ENCODE measurements at regions not wholly inside any gene's neighbourhood (a gene's known extent, or its start where the extent isn't known, plus 50 kb on each side); places are given as distances from the start of the nearest gene placed in this dataset.
"Not testable (repeated sequence)": the region's sequence is repeated elsewhere in the genome, so short reads cannot be mapped to it uniquely, and the experiment has no call there.

DNA sequence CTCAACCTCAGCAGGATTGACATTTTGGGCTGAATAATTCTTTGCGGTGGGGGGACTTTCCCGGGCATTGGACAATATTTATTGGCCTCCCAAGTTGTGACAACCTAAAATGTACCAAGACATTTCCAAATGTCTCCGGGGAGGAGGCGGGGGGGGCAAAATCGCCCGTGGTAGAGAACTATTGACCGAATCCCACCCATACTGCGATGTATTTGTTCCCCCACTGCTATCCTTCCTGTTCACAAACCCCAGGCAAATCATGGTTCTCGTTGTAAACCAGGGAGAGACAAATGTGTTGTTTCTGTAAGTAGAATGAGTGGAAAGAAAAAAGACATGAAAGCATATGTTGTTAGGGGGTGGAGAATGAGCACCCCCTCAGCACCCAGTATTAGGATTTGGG lies 141.9 kb downstream of the PSAT1 start:
- ChIA-PET POLR2A (no interaction called here), CTCF (interaction anchor here (0.8 to 2.8 kb wide), 6 partner anchors 8 to 39 kb away, joined by 3 to 16 read pairs (median 4); no protein-coding TSS in a partner anchor)
- H3K9me3 Mint-ChIP-seq, result no peaks in the 10 kb centered on the region
- Histone ChIP-seq H3K9me3 (ENCODE audit: low read length) (no peaks in the 10 kb centered on the region), H3K36me3 (ENCODE audit: insufficient read depth, low read length) (no peaks in the 10 kb centered on the region), H3K4me1 (ENCODE audit: insufficient read depth, low read length) (no peaks in the 10 kb centered on the region), H3K27ac (ENCODE audit: low read depth, low read length) (no peak overlapping the region), H3K4me3 (ENCODE audit: low read length) (no peak overlapping the region), H3K27me3 (ENCODE audit: insufficient read depth, low read length, poor library complexity, severe bottlenecking) (no peaks in the 10 kb centered on the region)
- no peaks in the 10 kb centered on the region for H3K36me3 Mint-ChIP-seq
- H3K4me3 Mint-ChIP-seq, result no peak overlapping the region
- DNase-seq, result no peak
- no peak overlapping the region for H3K27ac Mint-ChIP-seq
- peaks cover 13 to 31% of the 10 kb centered on the region in 2 donors for H3K27me3 Mint-ChIP-seq
- peaks cover 4 to 8% (median 5%) of the 10 kb centered on the region in 3 donors for H3K4me1 Mint-ChIP-seq

GRCh38 chr9:78439190-78439865 lies 142.4 kb downstream of the PSAT1 start:
- Mint-ChIP-seq H3K27me3 (peaks cover 13 to 31% of the 10 kb centered on the region in 2 donors), H3K36me3 (no peaks in the 10 kb centered on the region), H3K4me1 (peaks cover 4 to 8% (median 5%) of the 10 kb centered on the region in 3 donors), H3K4me3 (no peak overlapping the region), H3K9me3 (no peaks in the 10 kb centered on the region), H3K27ac (no peak overlapping the region)
- Histone ChIP-seq H3K4me1 (ENCODE audit: insufficient read depth, low read length) (no peaks in the 10 kb centered on the region), H3K4me3 (ENCODE audit: low read length) (no peak overlapping the region), H3K9me3 (ENCODE audit: low read length) (no peaks in the 10 kb centered on the region), H3K27ac (ENCODE audit: low read depth, low read length) (no peak overlapping the region), H3K27me3 (ENCODE audit: insufficient read depth, low read length, poor library complexity, severe bottlenecking) (no peaks in the 10 kb centered on the region), H3K36me3 (ENCODE audit: insufficient read depth, low read length) (no peaks in the 10 kb centered on the region)
- POLR2A ChIA-PET, result no interaction called here
- CTCF ChIA-PET, result interaction anchor here (0.7 to 2.8 kb wide), 7 partner anchors 9 to 39 kb away, joined by 3 to 16 read pairs (median 4); no protein-coding TSS in a partner anchor
- DNase-seq, result peak; percentile 32 to 66 (median 43)

DNA sequence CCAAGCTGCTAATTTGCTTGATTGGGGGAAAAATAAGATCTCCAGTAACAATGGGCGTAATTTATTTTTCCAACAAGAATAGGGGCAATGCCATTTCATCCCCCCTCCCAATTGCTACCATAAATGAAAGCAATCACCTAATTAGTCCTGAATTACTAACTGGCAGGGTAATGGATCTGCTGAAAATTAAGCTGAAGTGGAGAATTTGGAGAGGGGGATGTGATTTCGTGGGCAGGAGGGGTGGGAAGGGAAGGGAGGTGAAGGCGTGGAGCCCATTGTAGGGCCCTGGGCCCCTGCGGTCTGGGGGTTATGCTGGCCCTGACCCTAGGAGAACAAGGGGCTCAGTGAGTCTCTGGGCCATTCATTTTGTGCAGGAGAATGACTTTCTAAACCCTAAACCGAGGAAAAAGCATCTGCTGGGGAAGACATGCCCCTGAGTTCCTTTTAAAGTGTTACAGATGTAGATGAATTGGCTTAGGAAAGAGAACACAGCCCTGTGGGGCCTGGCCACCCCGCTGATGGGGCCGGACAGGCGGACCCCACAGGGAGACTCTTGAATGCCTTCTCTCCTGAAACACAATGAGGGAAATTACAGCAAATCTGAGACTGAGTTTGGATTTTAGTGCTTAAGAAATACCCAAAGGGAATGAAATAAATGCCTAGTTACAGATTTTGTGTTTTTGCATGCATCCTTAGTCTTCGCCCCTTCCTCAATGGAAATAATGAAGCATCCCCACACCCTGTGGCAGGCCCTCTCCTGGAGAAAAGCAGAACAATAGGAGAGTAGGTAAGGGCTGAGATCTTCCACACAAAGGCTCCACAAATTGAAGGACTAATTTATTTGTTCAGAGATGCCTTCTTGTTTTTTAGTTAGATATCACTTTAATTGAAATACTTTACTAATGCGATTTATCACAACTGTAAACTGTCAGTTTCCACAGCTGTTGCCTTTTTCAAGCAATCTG lies 143.2 kb downstream of the PSAT1 start:
- H3K9me3 ChIP-seq (ENCODE audit: low read length), result no peaks in the 10 kb centered on the region

GRCh38 chr9:78441396-78441795 lies 144.5 kb downstream of the PSAT1 start:
- peaks cover 4 to 8% (median 5%) of the 10 kb centered on the region in 3 donors for H3K4me1 Mint-ChIP-seq
- no peaks in the 10 kb centered on the region for H3K4me1 ChIP-seq (ENCODE audit: insufficient read depth, low read length)
- H3K27me3 ChIP-seq (ENCODE audit: insufficient read depth, low read length, poor library complexity, severe bottlenecking), result no peaks in the 10 kb centered on the region
- DNase-seq, result no peak
- H3K27ac ChIP-seq (ENCODE audit: low read depth, low read length), result no peak overlapping the region
- H3K36me3 ChIP-seq (ENCODE audit: insufficient read depth, low read length), result no peaks in the 10 kb centered on the region
- no peak overlapping the region for H3K4me3 ChIP-seq (ENCODE audit: low read length)
- no peak overlapping the region for H3K27ac Mint-ChIP-seq
- peaks cover 18 to 20% of the 10 kb centered on the region in 2 donors for H3K27me3 Mint-ChIP-seq
- H3K9me3 Mint-ChIP-seq, result no peaks in the 10 kb centered on the region
- H3K36me3 Mint-ChIP-seq, result no peaks in the 10 kb centered on the region
- ChIA-PET POLR2A (no interaction called here), CTCF (no interaction called here)
- no peak overlapping the region for H3K4me3 Mint-ChIP-seq
- H3K9me3 ChIP-seq (ENCODE audit: low read length), result no peaks in the 10 kb centered on the region

More for the DNA sequence above, 143.2 kb downstream of the PSAT1 start:
- Histone ChIP-seq H3K27me3 (ENCODE audit: insufficient read depth, low read length, poor library complexity, severe bottlenecking) (no peaks in the 10 kb centered on the region), H3K4me3 (ENCODE audit: low read length) (no peak overlapping the region), H3K27ac (ENCODE audit: low read depth, low read length) (no peak overlapping the region), H3K4me1 (ENCODE audit: insufficient read depth, low read length) (no peaks in the 10 kb centered on the region), H3K36me3 (ENCODE audit: insufficient read depth, low read length) (no peaks in the 10 kb centered on the region)
- Mint-ChIP-seq H3K27me3 (peaks cover 15 to 25% of the 10 kb centered on the region in 2 donors), H3K9me3 (no peaks in the 10 kb centered on the region), H3K36me3 (no peaks in the 10 kb centered on the region), H3K4me1 (peaks cover 4 to 8% (median 5%) of the 10 kb centered on the region in 3 donors), H3K4me3 (no peak overlapping the region), H3K27ac (no peak overlapping the region)
- ChIA-PET CTCF (interaction anchor here (0.7 to 2.8 kb wide), 6 partner anchors 8 to 38 kb away, joined by 3 to 16 read pairs (median 4); no protein-coding TSS in a partner anchor), POLR2A (no interaction called here)
- no peak for DNase-seq

GRCh38 chr9:78441822-78442431 lies 145.0 kb downstream of the PSAT1 start:
- Mint-ChIP-seq H3K4me1 (peaks cover 4 to 8% (median 5%) of the 10 kb centered on the region in 3 donors), H3K9me3 (no peaks in the 10 kb centered on the region), H3K36me3 (no peaks in the 10 kb centered on the region), H3K27ac (no peak overlapping the region), H3K4me3 (no peak overlapping the region), H3K27me3 (peaks cover 18% of the 10 kb centered on the region in 2 donors)
- ChIA-PET POLR2A (no interaction called here), CTCF (interaction anchor here (0.9 kb wide), 1 partner anchor 10 kb away, joined by 3 read pairs; no protein-coding TSS in a partner anchor)
- no peaks in the 10 kb centered on the region for H3K9me3 ChIP-seq (ENCODE audit: low read length)
- H3K27ac ChIP-seq (ENCODE audit: low read depth, low read length), result no peak overlapping the region
- no peak for DNase-seq
- H3K27me3 ChIP-seq (ENCODE audit: insufficient read depth, low read length, poor library complexity, severe bottlenecking), result no peaks in the 10 kb centered on the region
- H3K4me1 ChIP-seq (ENCODE audit: insufficient read depth, low read length), result no peaks in the 10 kb centered on the region
- H3K4me3 ChIP-seq (ENCODE audit: low read length), result no peak overlapping the region
- H3K36me3 ChIP-seq (ENCODE audit: insufficient read depth, low read length), result no peaks in the 10 kb centered on the region

GRCh38 chr9:78442577-78442976 lies 145.7 kb downstream of the PSAT1 start:
- POLR2A ChIA-PET, result not testable (repeated sequence)
- CTCF ChIA-PET, result interaction anchor here (0.9 kb wide), 1 partner anchor 11 kb away, joined by 3 read pairs; no protein-coding TSS in a partner anchor

DNA sequence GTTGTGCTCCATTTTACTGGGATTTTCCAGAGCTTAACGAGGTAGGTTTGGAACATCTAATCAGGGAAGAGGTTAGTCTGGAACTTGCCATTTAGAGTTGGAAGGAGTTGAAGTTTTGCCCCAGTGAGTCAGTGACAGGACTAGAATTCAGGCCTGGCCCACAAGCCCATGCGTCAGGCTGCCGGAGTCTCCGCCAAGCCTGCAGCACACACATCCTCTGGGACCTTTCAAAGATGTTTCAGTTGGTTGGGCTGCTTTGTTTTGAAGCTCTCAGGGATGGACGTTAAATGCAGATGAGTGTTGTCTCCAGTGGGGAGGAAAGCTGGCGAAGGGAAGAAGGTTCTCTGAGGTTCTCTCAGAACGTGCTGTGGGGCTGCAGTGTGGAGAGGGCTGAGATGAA lies 147.0 kb downstream of the PSAT1 start:
- Mint-ChIP-seq H3K27ac (no peak overlapping the region), H3K9me3 (no peaks in the 10 kb centered on the region)
- no peaks in the 10 kb centered on the region for H3K27me3 ChIP-seq (ENCODE audit: insufficient read depth, low read length, poor library complexity, severe bottlenecking)

More at GRCh38 chr9:78442577-78442976, 145.7 kb downstream of the PSAT1 start:
- H3K9me3 Mint-ChIP-seq; H3K36me3 Mint-ChIP-seq; H3K36me3 ChIP-seq (ENCODE audit: insufficient read depth, low read length); H3K4me1 Mint-ChIP-seq; H3K27ac Mint-ChIP-seq; H3K4me3 ChIP-seq (ENCODE audit: low read length); H3K4me1 ChIP-seq (ENCODE audit: insufficient read depth, low read length); H3K4me3 Mint-ChIP-seq; H3K27ac ChIP-seq (ENCODE audit: low read depth, low read length); H3K9me3 ChIP-seq (ENCODE audit: low read length); DNase-seq; H3K27me3 ChIP-seq (ENCODE audit: insufficient read depth, low read length, poor library complexity, severe bottlenecking): not testable (repeated sequence)
- H3K27me3 Mint-ChIP-seq, result peaks cover 14% of the 10 kb centered on the region in 2 donors

More for the DNA sequence above, 147.0 kb downstream of the PSAT1 start:
- ChIA-PET CTCF (no interaction called here), POLR2A (no interaction called here)
- H3K4me3 ChIP-seq (ENCODE audit: low read length), result no peak overlapping the region
- no peak overlapping the region for H3K27ac ChIP-seq (ENCODE audit: low read depth, low read length)
- no peaks in the 10 kb centered on the region for H3K36me3 ChIP-seq (ENCODE audit: insufficient read depth, low read length)
- peaks cover 7 to 8% of the 10 kb centered on the region in 2 donors for H3K27me3 Mint-ChIP-seq
- no peak overlapping the region for H3K4me3 Mint-ChIP-seq
- no peaks in the 10 kb centered on the region for H3K4me1 ChIP-seq (ENCODE audit: insufficient read depth, low read length)
- no peaks in the 10 kb centered on the region for H3K9me3 ChIP-seq (ENCODE audit: low read length)
- DNase-seq, result no peak
- H3K36me3 Mint-ChIP-seq, result no peaks in the 10 kb centered on the region
- H3K4me1 Mint-ChIP-seq, result peaks cover 4 to 8% (median 5%) of the 10 kb centered on the region in 3 donors
